Calu3 (cell line): ENCODE measurements at regions not wholly inside any gene's neighbourhood (a gene's known extent, or its start where the extent isn't known, plus 50 kb on each side); places are given as distances from the start of the nearest gene placed in this dataset.

Source experiments
- BruUV-seq: library from RNA; stranded (reverse); fragments of 400-500 nt; replicated peaks from 2 replicates; lab custom pipeline; 2021; lab: Mats Ljungman, UMichigan
- CTCF ChIA-PET: fragments of 300-600 bp; sonication (Branson Sonifier 250); formaldehyde crosslinking; loops from one replicate; lab custom pipeline; 2022; ENCODE audit warnings: antibody characterized with exemption; lab: Charles Lee
- DNase-seq: peaks from one replicate; pipeline ENCODE4 v3.0.0; 2022
- H3K27ac Mint-ChIP-seq: one replicate; pipeline ENCODE4 v1.8.0; 2022; ENCODE audit warnings: mixed read lengths; ENCODE audit not compliant: unreplicated experiment
- H3K27me3 Mint-ChIP-seq: one replicate; pipeline ENCODE4 v1.8.0; 2022; ENCODE audit warnings: mixed read lengths; ENCODE audit not compliant: unreplicated experiment
- H3K36me3 Mint-ChIP-seq: one replicate; pipeline ENCODE4 v1.8.0; 2022; ENCODE audit warnings: mild to moderate bottlenecking, moderate library complexity, mixed read lengths; ENCODE audit not compliant: insufficient read depth, unreplicated experiment
- H3K4me1 Mint-ChIP-seq: one replicate; pipeline ENCODE4 v1.8.0; 2022; ENCODE audit warnings: mild to moderate bottlenecking, low read depth, mixed read lengths; ENCODE audit not compliant: unreplicated experiment
- H3K4me3 Mint-ChIP-seq: one replicate; pipeline ENCODE4 v1.8.0; 2022; ENCODE audit warnings: mild to moderate bottlenecking, low read depth, moderate library complexity, mixed read lengths; ENCODE audit not compliant: unreplicated experiment
- H3K9me3 Mint-ChIP-seq: one replicate; pipeline ENCODE4 v1.8.0; 2022; ENCODE audit warnings: low read depth, mixed read lengths; ENCODE audit not compliant: unreplicated experiment
- CTCF ChIP-seq: fragments of 200-600 bp; IDR thresholded peaks from one replicate; pipeline ENCODE4 v1.8.0; 2022; ENCODE audit warnings: antibody characterized with exemption; ENCODE audit not compliant: unreplicated experiment
- intact Hi-C: fragments of 100-400 bp; cut with micrococcal nuclease; formaldehyde crosslinking; loops from one replicate; pipeline ENCODE4 v1.10.0; 2022; ENCODE audit not compliant: unreplicated experiment

GRCh38 chr18:40868110-40868858 lies 1086.8 kb upstream of the PIK3C3 start:
- H3K4me3 Mint-ChIP-seq, result no peak overlapping the region
- intact Hi-C loops, result no loop called here
- no peaks in the 10 kb centered on the region for H3K4me1 Mint-ChIP-seq
- DNase-seq, result no peak
- peaks cover 16% of the 10 kb centered on the region for H3K9me3 Mint-ChIP-seq
- CTCF ChIA-PET, result no interaction called here
- H3K27ac Mint-ChIP-seq, result peak overlapping the region; percentile 86
- no TSS peak for BruUV-seq
- H3K36me3 Mint-ChIP-seq, result peaks cover 4% of the 10 kb centered on the region
- no peak for TF ChIP-seq CTCF
- H3K27me3 Mint-ChIP-seq, result no peaks in the 10 kb centered on the region

GRCh38 chr18:40867459-40867858 lies 1087.6 kb upstream of the PIK3C3 start:
- DNase-seq, result no peak

GRCh38 chr18:40866968-40867367 lies 1088.1 kb upstream of the PIK3C3 start:
- BruUV-seq, result no TSS peak
- H3K27me3 Mint-ChIP-seq, result no peaks in the 10 kb centered on the region
- no peak overlapping the region for H3K27ac Mint-ChIP-seq
- no peaks in the 10 kb centered on the region for H3K4me1 Mint-ChIP-seq
- no peak overlapping the region for H3K4me3 Mint-ChIP-seq
- CTCF ChIA-PET, result no interaction called here
- H3K36me3 Mint-ChIP-seq, result peaks cover 4% of the 10 kb centered on the region
- H3K9me3 Mint-ChIP-seq, result peaks cover 16% of the 10 kb centered on the region
- intact Hi-C loops, result no loop called here
- no peak for TF ChIP-seq CTCF
- DNase-seq, result no peak

More at GRCh38 chr18:40867459-40867858, 1087.6 kb upstream of the PIK3C3 start:
- no peaks in the 10 kb centered on the region for H3K4me1 Mint-ChIP-seq
- H3K27me3 Mint-ChIP-seq, result no peaks in the 10 kb centered on the region
- peaks cover 16% of the 10 kb centered on the region for H3K9me3 Mint-ChIP-seq
- peak overlapping the region; percentile 86 for H3K27ac Mint-ChIP-seq
- CTCF ChIA-PET, result no interaction called here
- TF ChIP-seq CTCF, result no peak
- no TSS peak for BruUV-seq
- H3K36me3 Mint-ChIP-seq, result peaks cover 4% of the 10 kb centered on the region
- H3K4me3 Mint-ChIP-seq, result no peak overlapping the region
- intact Hi-C loops, result no loop called here

- DNase-seq, result no peak
- Mint-ChIP-seq H3K4me3 (no peak overlapping the region), H3K27me3 (no peaks in the 10 kb centered on the region), H3K27ac (no peak overlapping the region), H3K36me3 (peaks cover 4% of the 10 kb centered on the region), H3K4me1 (no peaks in the 10 kb centered on the region), H3K9me3 (peaks cover 13% of the 10 kb centered on the region)
- CTCF ChIA-PET, result no interaction called here
- no TSS peak for BruUV-seq
- intact Hi-C loops, result no loop called here
- TF ChIP-seq CTCF, result no peak
These were observed 1088.9 kb upstream of the PIK3C3 start for GRCh38 chr18:40866013-40866645.
